NB4 (cell line): ENCODE measurements at regions not wholly inside any gene's neighbourhood (a gene's known extent, or its start where the extent isn't known, plus 50 kb on each side); places are given as distances from the start of the nearest gene placed in this dataset.
A peak's percentile ranks its signal among the peaks of the same experiment; 100 is the strongest.
"Not testable (repeated sequence)": the region's sequence is repeated elsewhere in the genome, so short reads cannot be mapped to it uniquely, and the experiment has no call there.

Experiments used
- DNase-seq: peaks from one replicate; pipeline ENCODE4 v3.0.0; 2010; ENCODE audit warnings: low read depth
- H3K4me3 ChIP-seq: one replicate; pipeline ENCODE4 v1.5.1; 2011; ENCODE audit warnings: mild to moderate bottlenecking, low read depth, low read length, moderate library complexity
- MYC ChIP-seq: IDR thresholded peaks from 2 replicates; pipeline ENCODE4 v1.6.1; 2011; ENCODE audit warnings: low read depth, low read length
- POLR2A ChIP-seq: IDR thresholded peaks from 2 replicates; pipeline ENCODE4 v1.6.1; 2011; ENCODE audit warnings: mild to moderate bottlenecking; ENCODE audit not compliant: insufficient read length; ENCODE audit errors: extremely low read depth
- TF ChIP-seq, protein P1 (sequence below): IDR thresholded peaks from 2 replicates; pipeline ENCODE4 v1.6.1; 2011; ENCODE audit warnings: low read depth, low read length
- TF ChIP-seq, protein P2 (sequence below): IDR thresholded peaks from one replicate; pipeline ENCODE4 v1.5.1; 2012; ENCODE audit warnings: low read depth, low read length

DNA sequence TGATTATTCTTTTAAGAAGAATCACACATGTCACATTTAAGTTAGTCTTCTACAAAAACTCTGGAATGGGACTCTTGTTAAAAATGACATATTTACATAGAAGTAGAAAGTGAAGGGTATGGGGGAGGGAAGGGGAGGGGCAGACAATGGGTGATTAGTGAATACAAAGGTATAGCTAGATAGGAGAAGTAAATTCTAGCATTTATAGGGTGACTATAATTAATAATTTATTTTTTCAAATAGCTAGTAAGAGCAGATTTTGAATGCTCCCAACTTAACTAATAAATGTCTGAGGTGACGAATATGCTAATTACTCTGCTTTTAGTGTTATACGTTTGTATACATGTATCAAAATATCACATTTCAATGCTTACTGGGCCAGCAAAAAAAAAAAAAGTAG lies 59.4 kb downstream of the BLTP3B start:
- TF ChIP-seq, protein P1, sequence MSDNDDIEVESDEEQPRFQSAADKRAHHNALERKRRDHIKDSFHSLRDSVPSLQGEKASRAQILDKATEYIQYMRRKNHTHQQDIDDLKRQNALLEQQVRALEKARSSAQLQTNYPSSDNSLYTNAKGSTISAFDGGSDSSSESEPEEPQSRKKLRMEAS: no peak
- TF ChIP-seq, protein P2, sequence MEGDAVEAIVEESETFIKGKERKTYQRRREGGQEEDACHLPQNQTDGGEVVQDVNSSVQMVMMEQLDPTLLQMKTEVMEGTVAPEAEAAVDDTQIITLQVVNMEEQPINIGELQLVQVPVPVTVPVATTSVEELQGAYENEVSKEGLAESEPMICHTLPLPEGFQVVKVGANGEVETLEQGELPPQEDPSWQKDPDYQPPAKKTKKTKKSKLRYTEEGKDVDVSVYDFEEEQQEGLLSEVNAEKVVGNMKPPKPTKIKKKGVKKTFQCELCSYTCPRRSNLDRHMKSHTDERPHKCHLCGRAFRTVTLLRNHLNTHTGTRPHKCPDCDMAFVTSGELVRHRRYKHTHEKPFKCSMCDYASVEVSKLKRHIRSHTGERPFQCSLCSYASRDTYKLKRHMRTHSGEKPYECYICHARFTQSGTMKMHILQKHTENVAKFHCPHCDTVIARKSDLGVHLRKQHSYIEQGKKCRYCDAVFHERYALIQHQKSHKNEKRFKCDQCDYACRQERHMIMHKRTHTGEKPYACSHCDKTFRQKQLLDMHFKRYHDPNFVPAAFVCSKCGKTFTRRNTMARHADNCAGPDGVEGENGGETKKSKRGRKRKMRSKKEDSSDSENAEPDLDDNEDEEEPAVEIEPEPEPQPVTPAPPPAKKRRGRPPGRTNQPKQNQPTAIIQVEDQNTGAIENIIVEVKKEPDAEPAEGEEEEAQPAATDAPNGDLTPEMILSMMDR: no peak
- TF ChIP-seq POLR2A: no peak
- TF ChIP-seq MYC: no peak
- DNase-seq: no peak
- no peak overlapping the region for H3K4me3 ChIP-seq

DNA sequence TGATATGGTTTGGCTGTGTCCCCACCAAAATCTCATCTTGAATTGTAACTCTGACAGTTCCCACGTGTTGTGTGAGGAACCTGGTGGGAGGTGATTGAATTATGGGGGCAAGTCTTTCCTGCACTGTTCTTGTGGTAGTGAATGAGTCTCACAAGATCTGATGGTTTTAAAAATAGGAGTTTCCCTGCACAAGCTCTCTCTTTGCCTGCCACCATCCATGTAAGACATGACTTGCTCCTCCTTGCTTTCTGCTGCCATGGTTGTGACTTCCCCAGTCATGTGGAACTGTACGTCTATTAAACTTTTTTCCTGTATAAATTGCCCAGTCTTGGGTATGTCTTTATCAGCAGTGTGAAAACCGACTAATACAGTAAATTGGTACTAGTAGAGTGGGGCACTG lies 63.9 kb downstream of the BLTP3B start:
- H3K4me3 ChIP-seq, DNase-seq: not testable (repeated sequence)

DNA sequence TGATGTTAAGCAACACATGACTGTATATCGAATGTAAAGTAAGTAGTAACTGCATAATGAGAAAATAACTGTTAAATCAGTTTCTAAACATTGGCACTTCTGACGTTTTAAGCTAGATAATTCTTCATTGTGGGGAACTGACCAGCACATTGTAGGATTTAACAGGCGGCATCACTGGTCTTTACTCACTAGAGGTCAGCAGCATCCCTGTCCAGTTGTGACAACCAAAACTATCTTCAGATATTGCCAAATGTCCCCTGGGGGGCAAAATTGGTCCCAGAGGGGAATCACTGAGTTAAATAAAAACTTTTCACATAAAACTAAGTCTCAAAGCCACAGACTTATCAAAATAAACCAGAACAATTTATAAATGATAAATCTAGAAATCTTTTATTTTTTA lies 65.3 kb downstream of the BLTP3B start:
- TF ChIP-seq MYC: no peak
- TF ChIP-seq POLR2A: no peak
- TF ChIP-seq, protein P1: no peak
- TF ChIP-seq, protein P2: peak; percentile 21
- no peak overlapping the region for H3K4me3 ChIP-seq
- DNase-seq: peak; percentile 56

DNA sequence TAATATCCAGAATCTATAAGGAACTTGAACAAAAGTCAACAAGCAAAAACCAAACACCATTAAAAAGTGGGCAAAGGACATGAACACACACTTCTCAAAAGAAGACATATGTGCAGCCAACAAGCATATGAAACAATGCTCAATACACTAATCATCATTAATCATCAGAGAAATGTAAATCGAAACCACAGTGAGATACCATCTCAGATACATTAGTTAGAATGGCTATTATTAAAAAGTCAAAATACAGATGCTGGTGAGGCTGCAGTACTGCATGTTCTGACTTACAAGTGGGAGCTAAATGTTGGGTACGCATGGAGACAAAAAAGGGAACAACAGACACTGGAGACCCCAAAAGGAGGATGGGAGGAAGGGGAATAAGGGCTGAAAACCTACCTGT lies 67.1 kb downstream of the BLTP3B start:
- no peak overlapping the region for H3K4me3 ChIP-seq
- no peak for DNase-seq
- TF ChIP-seq MYC (no peak), POLR2A (no peak)
- TF ChIP-seq, protein P2: no peak
- TF ChIP-seq, protein P1: no peak

DNA sequence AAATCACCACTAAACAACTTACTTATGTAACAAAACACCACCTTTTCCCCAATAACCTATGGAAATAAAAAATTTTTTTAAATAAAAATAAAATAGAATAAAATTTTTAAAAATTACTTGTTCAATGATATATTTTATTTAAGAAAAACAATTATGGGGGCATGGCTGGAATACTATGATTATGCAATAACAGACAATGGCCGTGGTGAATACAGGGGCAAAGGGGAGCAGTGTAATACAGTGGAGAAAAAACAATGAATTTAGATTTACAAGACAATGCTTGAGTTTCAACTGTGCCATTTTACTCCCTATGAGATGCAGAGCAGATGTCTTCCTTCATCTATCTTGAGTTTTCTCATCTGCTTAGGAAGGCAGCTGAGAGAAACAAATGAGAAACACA lies 72.9 kb downstream of the BLTP3B start:
- TF ChIP-seq, protein P1: no peak
- TF ChIP-seq, protein P2: no peak
- DNase-seq: no peak
- no peak overlapping the region for H3K4me3 ChIP-seq

DNA sequence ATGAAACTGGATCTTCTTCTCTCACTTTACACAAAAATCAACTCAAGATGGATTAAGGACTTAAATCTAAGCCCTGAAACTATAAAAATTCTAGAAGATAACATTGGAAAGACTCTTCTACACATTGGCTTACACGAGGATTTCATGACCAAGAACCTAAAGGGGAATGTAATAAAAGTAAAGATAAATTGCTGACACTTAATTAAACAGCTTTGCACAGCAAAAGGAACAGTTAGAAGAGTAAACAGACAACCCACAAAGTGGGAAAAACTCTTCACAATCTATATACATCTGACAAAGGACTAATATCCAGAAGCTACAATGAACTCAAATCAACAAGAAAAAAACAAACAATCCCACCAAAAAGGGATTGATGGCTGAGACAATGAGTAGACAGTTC lies 74.4 kb downstream of the BLTP3B start:
- H3K4me3 ChIP-seq: no peak overlapping the region

More for the DNA sequence above, 74.4 kb downstream of the BLTP3B start:
- DNase-seq: no peak
- TF ChIP-seq, protein P1: no peak
- no peak for TF ChIP-seq MYC
- TF ChIP-seq POLR2A: no peak
- TF ChIP-seq, protein P2: no peak
